NCI-H1105 (cell line): ENCODE measurements at regions not wholly inside any gene's neighbourhood (a gene's known extent, or its start where the extent isn't known, plus 50 kb on each side); places are given as distances from the start of the nearest gene placed in this dataset.
"Not testable (repeated sequence)": the region's sequence is repeated elsewhere in the genome, so short reads cannot be mapped to it uniquely, and the experiment has no call there.

Source experiments
- DNase-seq: peaks from one replicate; lab custom pipeline; 2025; lab: John Stamatoyannopoulos, UW

- DNase-seq: no peak
Measured at GRCh38 chr6:68144667-68145066, 490.4 kb upstream of the ADGRB3 start.

GRCh38 chr6:68141190-68141589 is 493.9 kb upstream of the ADGRB3 start:
- no peak for DNase-seq

- no peak for DNase-seq
Measured at GRCh38 chr6:68139130-68139529, 496.0 kb upstream of the ADGRB3 start.

DNA sequence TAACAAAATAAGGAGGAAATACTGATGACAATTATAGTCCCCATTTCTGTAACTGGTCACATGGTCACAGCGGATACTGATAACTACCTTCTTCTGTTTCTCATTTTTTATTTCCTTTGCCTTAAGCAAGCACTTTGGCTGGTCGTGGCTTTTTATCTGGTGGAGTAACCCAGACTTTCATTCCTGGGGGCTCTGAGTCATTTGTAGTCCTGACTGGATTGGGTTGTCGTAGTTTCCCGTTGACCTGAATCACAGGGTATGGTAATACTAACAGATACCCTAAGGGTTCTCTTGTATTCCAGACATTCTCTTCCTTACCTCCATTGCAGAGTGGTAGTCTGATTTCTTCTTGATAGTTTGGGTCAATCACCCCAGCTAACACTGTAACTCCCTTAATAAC is 500.3 kb upstream of the ADGRB3 start:
- no peak for DNase-seq

GRCh38 chr6:68128211-68128610 is 506.9 kb upstream of the ADGRB3 start:
- no peak for DNase-seq

DNA sequence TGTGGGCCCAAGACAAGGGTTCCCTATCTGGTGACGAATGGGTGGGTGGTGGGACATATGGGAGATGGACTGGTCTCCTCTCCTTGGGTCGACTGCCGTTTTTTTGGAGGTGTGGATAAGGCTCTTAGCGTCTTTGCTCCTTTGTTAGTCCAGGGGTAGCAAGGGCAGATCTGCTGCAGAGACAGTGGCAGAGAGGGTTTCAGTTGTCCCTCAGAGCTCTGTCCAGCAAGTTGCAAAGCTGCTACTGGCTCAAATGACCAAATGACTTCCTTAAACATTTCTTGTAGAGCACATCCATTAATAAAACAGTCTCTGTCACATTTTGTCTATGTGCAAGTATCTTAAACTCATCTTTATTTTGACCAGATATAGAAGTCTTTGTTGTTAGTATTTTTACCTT is 508.0 kb upstream of the ADGRB3 start:
- no peak for DNase-seq

GRCh38 chr6:68126089-68126749 is 508.9 kb upstream of the ADGRB3 start:
- no peak for DNase-seq

GRCh38 chr6:68122975-68123374 is 512.1 kb upstream of the ADGRB3 start:
- DNase-seq: not testable (repeated sequence)

GRCh38 chr6:68122032-68122431 is 513.0 kb upstream of the ADGRB3 start:
- DNase-seq: no peak

- not testable (repeated sequence) for DNase-seq
Measured at GRCh38 chr6:68120954-68121353, 514.1 kb upstream of the ADGRB3 start.

- DNase-seq: no peak
Measured at GRCh38 chr6:68114463-68115047, 520.5 kb upstream of the ADGRB3 start.

- no peak for DNase-seq
Measured at GRCh38 chr6:68108233-68108835, 526.7 kb upstream of the ADGRB3 start.

- DNase-seq: no peak
Measured at GRCh38 chr6:68094070-68094469, 541.0 kb upstream of the ADGRB3 start.

GRCh38 chr6:68087399-68088133 is 547.5 kb upstream of the ADGRB3 start:
- no peak for DNase-seq

GRCh38 chr6:68086199-68086598 is 548.9 kb upstream of the ADGRB3 start:
- no peak for DNase-seq

DNA sequence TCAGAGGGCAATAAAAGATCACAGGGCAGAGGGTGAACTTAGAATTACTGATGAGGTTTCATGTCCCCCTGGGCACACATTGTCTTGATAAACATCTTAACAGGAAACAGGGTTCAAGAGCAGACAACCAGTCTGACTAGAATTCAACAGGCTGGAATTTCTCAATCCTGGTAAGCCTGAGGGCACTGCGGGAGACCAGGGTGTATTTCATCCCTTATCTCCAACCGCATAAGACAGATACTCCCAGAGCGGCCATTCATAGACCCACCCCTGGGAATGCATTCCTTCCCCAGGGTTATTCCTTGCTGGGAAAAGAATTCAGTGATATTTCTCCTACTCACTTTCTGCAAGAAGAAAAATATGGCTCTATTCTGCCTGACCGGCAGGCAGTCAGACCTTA is 549.5 kb upstream of the ADGRB3 start:
- not testable (repeated sequence) for DNase-seq

DNA sequence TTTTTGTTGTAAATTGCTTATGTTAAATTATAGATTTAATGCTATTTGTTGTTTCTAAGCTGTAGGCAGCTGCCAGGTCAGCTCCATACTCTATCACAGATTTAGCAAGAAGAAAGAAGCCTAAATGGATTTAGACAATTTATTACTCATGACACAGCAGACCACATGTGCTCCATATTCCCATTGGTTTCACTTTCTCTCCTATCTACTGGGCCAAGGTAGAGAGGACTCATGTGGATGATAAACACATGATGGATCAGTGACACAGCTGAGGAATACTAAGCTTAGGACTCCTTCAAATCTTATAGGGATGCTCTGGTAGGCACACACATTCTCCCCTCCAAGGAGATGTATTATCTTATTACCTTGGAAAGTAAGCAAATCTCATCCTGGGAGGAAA is 553.0 kb upstream of the ADGRB3 start:
- DNase-seq: no peak

DNA sequence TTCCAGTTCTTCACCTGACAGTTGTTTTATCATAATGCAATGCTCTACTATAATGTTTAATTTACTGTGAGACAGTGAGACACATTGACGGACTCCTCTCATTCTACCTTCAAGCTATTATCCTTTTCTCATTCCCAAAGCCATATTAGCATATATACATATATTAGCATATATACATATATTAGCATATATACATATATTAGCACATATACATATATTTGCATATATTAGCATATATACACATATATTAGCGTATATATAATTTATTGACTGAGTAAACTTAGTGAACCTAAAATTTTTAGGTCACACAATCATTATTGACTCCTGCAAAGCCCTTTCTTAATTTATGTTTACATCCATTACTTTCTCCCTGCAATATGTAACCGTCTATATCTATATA is 555.0 kb upstream of the ADGRB3 start:
- DNase-seq: no peak

- DNase-seq: no peak
Measured at GRCh38 chr6:68077661-68078060, 557.4 kb upstream of the ADGRB3 start.

DNA sequence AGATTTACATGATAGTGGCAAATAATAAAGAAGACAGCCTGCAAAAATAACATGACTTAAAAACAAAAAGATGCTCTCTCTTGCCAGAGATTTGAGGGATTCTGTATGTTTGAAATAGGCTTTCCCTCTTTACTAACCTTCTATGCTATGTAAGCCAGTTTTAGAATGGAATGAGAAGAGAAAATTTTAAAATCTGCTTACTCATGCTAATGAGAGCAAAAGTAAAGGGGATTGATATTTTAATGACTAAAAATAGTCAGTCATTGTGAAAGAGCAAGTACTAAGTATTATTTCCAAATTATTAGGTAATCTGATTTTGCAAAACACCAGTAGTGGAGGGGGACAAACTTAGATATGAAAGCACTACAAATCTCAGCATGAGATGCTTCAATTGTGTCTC is 563.3 kb upstream of the ADGRB3 start:
- no peak for DNase-seq

- no peak for DNase-seq
Measured at GRCh38 chr6:68069921-68070710, 565.0 kb upstream of the ADGRB3 start.

GRCh38 chr6:68059899-68060298 is 575.2 kb upstream of the ADGRB3 start:
- no peak for DNase-seq
